ENCODE measurements at regions not wholly inside any gene's neighbourhood (a gene's known extent, or its start where the extent isn't known, plus 50 kb on each side); places are given as distances from the start of the nearest gene placed in this dataset.
"Not testable (repeated sequence)": the region's sequence is repeated elsewhere in the genome, so short reads cannot be mapped to it uniquely, and the experiment has no call there.

DNA sequence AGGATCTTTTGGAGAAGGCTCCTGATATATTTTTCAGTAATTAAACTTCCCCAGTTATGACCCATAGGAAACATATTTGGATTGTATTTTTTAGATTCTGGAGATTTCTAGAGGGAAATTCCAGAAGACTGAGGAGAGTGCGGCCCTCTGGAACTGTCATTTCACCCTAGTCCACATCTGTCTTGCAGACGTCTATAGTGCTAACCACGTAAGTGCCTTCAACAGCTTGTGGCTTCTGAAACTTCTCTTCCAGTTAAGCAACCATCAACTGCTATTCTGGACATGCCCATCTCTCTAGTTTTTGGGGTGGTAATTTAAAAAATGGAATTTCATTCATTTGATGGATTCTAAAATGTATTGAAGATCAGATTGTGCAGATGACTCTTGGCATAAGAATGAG lies 1098.8 kb downstream of the TMEM121 start:
- no peak overlapping the region for H3K4me3 ChIP-seq
- no peaks in the 10 kb centered on the region for H4K20me1 ChIP-seq (ENCODE audit: insufficient read depth)
- H3K27me3 ChIP-seq (replicated peaks; ENCODE audit: insufficient read depth) = no peaks in the 10 kb centered on the region
- no peaks in the 10 kb centered on the region for H3F3A ChIP-seq (ENCODE audit: insufficient read depth)
- in situ Hi-C loops (cut with MboI) = no loop called here
- no peak overlapping the region for H3K9ac ChIP-seq
- no peaks in the 10 kb centered on the region for H3K36me3 ChIP-seq (ENCODE audit: low read depth)
- H3K4me1 ChIP-seq (ENCODE audit: insufficient read depth) = no peaks in the 10 kb centered on the region
- DNase-seq = no peak
- no peak overlapping the region for H2AFZ ChIP-seq
- no peaks in the 10 kb centered on the region for H3K9me2 ChIP-seq (ENCODE audit: insufficient read depth)
- no peak overlapping the region for H3K4me2 ChIP-seq (ENCODE audit: unreplicated experiment)
- no peak overlapping the region for H3K27ac ChIP-seq
- TF ChIP-seq EZH2phosphoT487 (IDR thresholded peaks at IDR 0.05; ENCODE audit: insufficient read depth, low read depth) = no peak
- TF ChIP-seq EZH2 (IDR thresholded peaks at IDR 0.05; ENCODE audit: insufficient read depth, poor library complexity, severe bottlenecking) = no peak
- no peaks in the 10 kb centered on the region for H3K79me2 ChIP-seq (ENCODE audit: insufficient read depth)
- H3K9me3 ChIP-seq (ENCODE audit: low read depth) = no peaks in the 10 kb centered on the region
- WGBS, 2 experiments (ENCODE audit: low coverage in 1 of 2, low lambda C conversion rate in 2 of 2, missing lambda C conversion rate in 2 of 2) = 40 to 43% methylated on average over 3 of the region's 3 CpGs

DNA sequence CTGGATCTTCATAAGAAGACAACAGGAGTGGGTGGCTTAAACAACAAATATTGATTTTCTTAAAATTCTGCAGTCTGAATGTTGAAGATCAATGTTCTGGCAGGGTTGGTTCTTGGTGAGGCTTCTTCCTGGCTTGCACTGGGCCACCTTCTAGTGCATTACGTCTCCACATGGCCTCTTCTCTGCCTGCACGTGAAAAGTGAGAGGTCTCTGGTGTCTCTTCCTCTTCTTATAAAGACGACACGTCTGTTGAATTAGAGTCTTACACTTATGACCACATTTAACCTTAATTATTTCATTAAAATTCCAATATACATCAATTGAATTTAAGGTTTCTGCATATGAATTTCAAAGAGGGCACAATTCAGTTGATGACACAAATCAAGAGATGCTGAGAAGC lies 1100.1 kb downstream of the TMEM121 start:
- H3K4me2 ChIP-seq (ENCODE audit: unreplicated experiment); H3K27me3 ChIP-seq (replicated peaks; ENCODE audit: insufficient read depth); H3F3A ChIP-seq (ENCODE audit: insufficient read depth); H3K9me3 ChIP-seq (ENCODE audit: low read depth); in situ Hi-C loops (cut with MboI); DNase-seq; H3K27ac ChIP-seq; H3K9me2 ChIP-seq (ENCODE audit: insufficient read depth); H2AFZ ChIP-seq; H3K79me2 ChIP-seq (ENCODE audit: insufficient read depth); H3K36me3 ChIP-seq (ENCODE audit: low read depth); H3K4me3 ChIP-seq; H4K20me1 ChIP-seq (ENCODE audit: insufficient read depth); H3K9ac ChIP-seq; H3K4me1 ChIP-seq (ENCODE audit: insufficient read depth): not testable (repeated sequence)
- 15 to 30% methylated on average over 4 of the region's 4 CpGs for WGBS, 2 experiments (ENCODE audit: low coverage in 1 of 2, low lambda C conversion rate in 2 of 2, missing lambda C conversion rate in 2 of 2)

DNA sequence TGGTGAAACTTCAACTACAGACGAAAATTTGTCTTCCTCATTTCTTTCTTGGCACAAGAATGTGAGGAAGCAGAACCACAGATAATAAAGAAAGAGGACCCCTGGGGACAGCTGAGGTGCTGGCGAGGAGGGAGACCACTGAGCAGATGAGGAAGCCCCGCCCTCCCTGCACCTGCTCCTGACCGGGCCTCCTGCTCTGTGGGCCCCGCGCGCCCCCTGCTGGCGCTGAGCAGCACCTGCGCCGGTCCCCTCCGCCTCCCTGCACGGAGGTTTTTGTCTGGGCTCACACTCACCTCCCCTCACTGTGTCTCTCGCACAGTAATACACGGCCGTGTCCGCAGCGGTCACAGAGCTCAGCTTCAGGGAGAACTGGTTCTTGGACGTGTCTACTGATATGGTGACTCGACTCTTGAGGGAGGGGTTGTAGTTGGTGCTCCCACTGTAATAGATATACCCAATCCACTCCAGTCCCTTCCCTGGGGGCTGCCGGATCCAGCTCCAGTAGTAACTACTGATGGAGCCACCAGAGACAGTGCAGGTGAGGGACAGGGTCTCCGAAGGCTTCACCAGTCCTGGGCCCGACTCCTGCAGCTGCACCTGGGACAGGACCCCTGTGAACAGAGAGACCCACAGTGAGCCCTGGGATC lies 1100.7 kb downstream of the TMEM121 start:
- H3K27ac ChIP-seq, H3K4me3 ChIP-seq: not testable (repeated sequence)

DNA sequence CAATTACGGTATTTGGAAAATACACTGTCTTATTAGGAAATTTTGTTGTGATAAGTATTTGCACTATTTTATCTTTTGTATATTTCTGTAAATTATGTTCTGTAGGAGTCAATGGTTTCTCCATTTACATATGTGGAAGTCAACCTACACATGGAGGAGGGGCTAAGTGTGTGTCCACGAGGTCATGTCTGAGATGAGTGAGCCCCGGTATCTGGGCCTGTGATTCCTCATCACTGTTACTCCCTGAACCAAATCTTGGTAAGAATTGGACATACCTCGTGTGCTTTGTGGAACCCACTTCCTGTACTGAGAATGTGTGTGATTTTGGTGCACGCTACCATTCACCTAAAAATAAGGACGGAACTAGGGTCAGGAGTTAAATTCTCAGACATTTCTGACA lies 1105.5 kb downstream of the TMEM121 start:
- DNase-seq = no peak
- H4K20me1 ChIP-seq (ENCODE audit: insufficient read depth) = no peaks in the 10 kb centered on the region
- no peak overlapping the region for H3K4me2 ChIP-seq (ENCODE audit: unreplicated experiment)
- H3K9me3 ChIP-seq (ENCODE audit: low read depth) = no peaks in the 10 kb centered on the region
- H3K27ac ChIP-seq = no peak overlapping the region
- no peaks in the 10 kb centered on the region for H3K4me1 ChIP-seq (ENCODE audit: insufficient read depth)
- no peak overlapping the region for H2AFZ ChIP-seq
- WGBS, 2 experiments (ENCODE audit: low coverage in 1 of 2, low lambda C conversion rate in 2 of 2, missing lambda C conversion rate in 2 of 2) = 22 to 28% methylated on average over 6 of the region's 6 CpGs
- H3K27me3 ChIP-seq (replicated peaks; ENCODE audit: insufficient read depth) = no peaks in the 10 kb centered on the region
- no peaks in the 10 kb centered on the region for H3K36me3 ChIP-seq (ENCODE audit: low read depth)
- TF ChIP-seq EZH2 (IDR thresholded peaks at IDR 0.05; ENCODE audit: insufficient read depth, poor library complexity, severe bottlenecking) (no peak), EZH2phosphoT487 (IDR thresholded peaks at IDR 0.05; ENCODE audit: insufficient read depth, low read depth) (no peak)
- in situ Hi-C loops (cut with MboI) = no loop called here
- H3F3A ChIP-seq (ENCODE audit: insufficient read depth) = no peaks in the 10 kb centered on the region
- no peak overlapping the region for H3K9ac ChIP-seq
- H3K9me2 ChIP-seq (ENCODE audit: insufficient read depth) = no peaks in the 10 kb centered on the region
- H3K4me3 ChIP-seq = no peak overlapping the region
- H3K79me2 ChIP-seq (ENCODE audit: insufficient read depth) = no peaks in the 10 kb centered on the region

More for the DNA sequence above, 1100.7 kb downstream of the TMEM121 start:
- H3K36me3 ChIP-seq (ENCODE audit: low read depth); H3K9ac ChIP-seq; H4K20me1 ChIP-seq (ENCODE audit: insufficient read depth); H3K4me2 ChIP-seq (ENCODE audit: unreplicated experiment); H3K9me2 ChIP-seq (ENCODE audit: insufficient read depth); in situ Hi-C loops (cut with MboI); H3K4me1 ChIP-seq (ENCODE audit: insufficient read depth); H2AFZ ChIP-seq; H3F3A ChIP-seq (ENCODE audit: insufficient read depth); H3K9me3 ChIP-seq (ENCODE audit: low read depth); H3K79me2 ChIP-seq (ENCODE audit: insufficient read depth); H3K27me3 ChIP-seq (replicated peaks; ENCODE audit: insufficient read depth); DNase-seq: not testable (repeated sequence)
- WGBS, 2 experiments (ENCODE audit: low coverage in 1 of 2, low lambda C conversion rate in 2 of 2, missing lambda C conversion rate in 2 of 2) = 24 to 35% methylated on average over 20 to 22 of the region's 22 CpGs

DNA sequence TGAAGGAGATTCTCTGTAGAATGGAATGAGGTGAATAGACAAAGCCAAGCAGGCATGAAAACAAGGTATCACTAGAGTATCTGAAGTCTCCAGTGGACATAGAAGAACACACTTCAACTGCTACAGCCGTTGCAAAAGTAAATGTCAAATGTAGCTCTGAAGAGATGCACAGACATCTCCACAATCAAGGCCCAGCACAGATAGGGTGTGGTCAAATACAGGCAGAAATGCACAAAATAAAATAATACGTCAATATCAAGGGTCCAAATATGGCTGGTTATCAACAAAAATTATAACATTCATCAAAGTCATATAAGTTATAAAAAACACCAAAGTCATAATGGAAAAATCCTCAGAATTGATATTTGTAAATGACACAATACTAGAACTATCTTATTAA lies 1107.3 kb downstream of the TMEM121 start:
- Histone ChIP-seq H3K4me3 (no peak overlapping the region), H3K4me1 (ENCODE audit: insufficient read depth) (no peaks in the 10 kb centered on the region), H3K4me2 (ENCODE audit: unreplicated experiment) (no peak overlapping the region), H3K36me3 (ENCODE audit: low read depth) (no peaks in the 10 kb centered on the region), H3K27me3 (replicated peaks; ENCODE audit: insufficient read depth) (no peaks in the 10 kb centered on the region), H4K20me1 (ENCODE audit: insufficient read depth) (no peaks in the 10 kb centered on the region), H3K9me2 (ENCODE audit: insufficient read depth) (no peaks in the 10 kb centered on the region), H3K27ac (no peak overlapping the region), H3K79me2 (ENCODE audit: insufficient read depth) (no peaks in the 10 kb centered on the region), H3K9me3 (ENCODE audit: low read depth) (no peaks in the 10 kb centered on the region), H2AFZ (no peak overlapping the region), H3F3A (ENCODE audit: insufficient read depth) (no peaks in the 10 kb centered on the region), H3K9ac (no peak overlapping the region)
- TF ChIP-seq EZH2phosphoT487 (IDR thresholded peaks at IDR 0.05; ENCODE audit: insufficient read depth, low read depth) = no peak
- no peak for TF ChIP-seq EZH2 (IDR thresholded peaks at IDR 0.05; ENCODE audit: insufficient read depth, poor library complexity, severe bottlenecking)
- in situ Hi-C loops (cut with MboI) = no loop called here
- no peak for DNase-seq
- WGBS, 2 experiments (ENCODE audit: low coverage in 1 of 2, low lambda C conversion rate in 2 of 2, missing lambda C conversion rate in 2 of 2) = 14 to 18% methylated on average over 2 of the region's 2 CpGs
